Astrocyte (in vitro differentiated cells and primary cell): ENCODE measurements at regions not wholly inside any gene's neighbourhood (a gene's known extent, or its start where the extent isn't known, plus 50 kb on each side); places are given as distances from the start of the nearest gene placed in this dataset.

Experiments used
- DNase-seq: peaks from one replicate; pipeline ENCODE4 v3.0.0-alpha.2; 2010; ENCODE audit warnings: low read depth
- FAIRE-seq: peaks from 2 replicates; lab custom pipeline; 2011; peaks lifted over from hg19 to GRCh38; lab: Jason Lieb, UNC
- H2AFZ ChIP-seq: 2 replicates; pipeline ENCODE4 v1.6.0; 2012; ENCODE audit warnings: low read depth, low read length, inconsistent platforms
- H3K27ac ChIP-seq: 2 replicates; pipeline ENCODE4 v1.5.1; 2011; ENCODE audit warnings: low read depth, low read length, inconsistent platforms
- H3K27me3 ChIP-seq: 2 replicates; pipeline ENCODE4 v1.6.0; 2011; ENCODE audit warnings: low read length, inconsistent platforms; ENCODE audit not compliant: insufficient read depth
- H3K36me3 ChIP-seq: 2 replicates; pipeline ENCODE4 v1.5.1; 2011; ENCODE audit warnings: low read length, inconsistent platforms; ENCODE audit not compliant: insufficient read depth
- H3K4me1 ChIP-seq: 2 replicates; pipeline ENCODE4 v1.5.1; 2011; ENCODE audit warnings: low read length, inconsistent platforms; ENCODE audit not compliant: insufficient read depth
- H3K4me2 ChIP-seq: 2 replicates; pipeline ENCODE4 v1.6.0; 2012; ENCODE audit warnings: low read length, inconsistent platforms
- H3K4me3 ChIP-seq: 2 replicates; pipeline ENCODE4 v1.5.1; 2011; ENCODE audit warnings: low read depth, mild to moderate bottlenecking, low read length, inconsistent platforms; ENCODE audit not compliant: insufficient read depth
- H3K79me2 ChIP-seq: 2 replicates; pipeline ENCODE4 v1.6.0; 2012; ENCODE audit warnings: mild to moderate bottlenecking, low read length, inconsistent platforms; ENCODE audit not compliant: insufficient read depth
- H3K9ac ChIP-seq: 2 replicates; pipeline ENCODE4 v1.6.0; 2012; ENCODE audit warnings: mild to moderate bottlenecking, low read length, inconsistent platforms
- H3K9me3 ChIP-seq: 2 replicates; pipeline ENCODE4 v1.5.1; 2012; ENCODE audit warnings: low read depth, mild to moderate bottlenecking, low read length, inconsistent platforms; ENCODE audit not compliant: insufficient read depth
- H4K20me1 ChIP-seq: 2 replicates; pipeline ENCODE4 v1.6.0; 2012; ENCODE audit warnings: low read length, inconsistent platforms; ENCODE audit not compliant: insufficient read depth
- H3K27ac Mint-ChIP-seq: one replicate; pipeline ENCODE4 v1.8.0; 2021; ENCODE audit warnings: mild to moderate bottlenecking, mixed read lengths; ENCODE audit not compliant: unreplicated experiment
- H3K27me3 Mint-ChIP-seq: one replicate; pipeline ENCODE4 v1.8.0; 2021; ENCODE audit warnings: low read depth, mixed read lengths; ENCODE audit not compliant: unreplicated experiment
- H3K36me3 Mint-ChIP-seq: one replicate; pipeline ENCODE4 v1.8.0; 2021; ENCODE audit warnings: low read depth, mixed read lengths; ENCODE audit not compliant: unreplicated experiment
- H3K4me1 Mint-ChIP-seq: one replicate; pipeline ENCODE4 v1.8.0; 2021; ENCODE audit warnings: low read depth, mixed read lengths; ENCODE audit not compliant: unreplicated experiment
- H3K4me3 Mint-ChIP-seq: one replicate; pipeline ENCODE4 v1.8.0; 2021; ENCODE audit warnings: mild to moderate bottlenecking, moderate library complexity, mixed read lengths; ENCODE audit not compliant: unreplicated experiment
- H3K9me3 Mint-ChIP-seq: one replicate; pipeline ENCODE4 v1.8.0; 2021; ENCODE audit warnings: mild to moderate bottlenecking, mixed read lengths; ENCODE audit not compliant: unreplicated experiment
- EZH2 ChIP-seq: IDR thresholded peaks from 2 replicates; pipeline ENCODE4 v1.6.1; 2012; ENCODE audit warnings: mild to moderate bottlenecking, low read length, inconsistent platforms; ENCODE audit not compliant: insufficient read depth
- TF ChIP-seq, protein P1 (sequence below): IDR thresholded peaks from 2 replicates; pipeline ENCODE4 v1.5.1; 2011; ENCODE audit warnings: low read depth, mild to moderate bottlenecking, inconsistent platforms, low read length, moderate library complexity; ENCODE audit not compliant: insufficient read depth

DNA sequence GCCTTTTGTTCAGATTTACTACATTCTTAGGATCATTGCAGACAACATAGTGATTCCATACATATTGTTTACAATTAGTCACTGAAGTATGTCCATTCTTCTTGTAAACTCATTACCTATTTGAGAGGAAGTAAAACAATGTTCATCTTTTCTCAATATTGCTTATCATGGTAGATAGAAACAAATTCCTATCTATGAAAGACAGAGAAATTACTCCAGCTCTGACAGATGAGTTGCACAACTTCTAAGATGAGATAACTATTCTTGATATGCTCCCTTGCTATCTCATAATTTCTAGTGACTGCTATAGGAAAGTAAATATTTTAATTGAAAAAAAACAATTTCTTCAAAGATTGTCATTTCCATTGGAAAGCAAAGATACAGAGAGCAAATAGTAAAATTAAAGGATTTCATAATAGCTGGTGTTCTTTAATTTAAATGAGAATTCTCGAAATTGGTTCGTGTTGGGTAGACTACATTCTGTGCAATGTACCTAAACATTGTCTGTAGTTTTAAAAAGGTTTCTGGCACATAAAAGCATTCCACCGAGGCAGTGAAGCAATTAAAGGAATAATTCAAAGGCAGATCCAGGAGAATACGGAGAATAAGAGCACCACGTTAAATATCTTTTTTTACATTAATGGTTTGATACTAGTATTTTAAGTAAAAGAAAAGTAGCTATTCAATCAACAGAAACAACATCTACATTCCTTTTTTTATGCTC, 1029.1 kb upstream of the ACO1 start:
- Histone ChIP-seq H3K4me2 (no peak overlapping the region), H3K27ac (no peak overlapping the region), H3K4me3 (no peak overlapping the region), H3K27me3 (no peaks in the 10 kb centered on the region), H3K79me2 (no peaks in the 10 kb centered on the region), H3K36me3 (no peaks in the 10 kb centered on the region), H3K9me3 (no peaks in the 10 kb centered on the region), H4K20me1 (no peaks in the 10 kb centered on the region), H2AFZ (no peak overlapping the region), H3K4me1 (no peaks in the 10 kb centered on the region), H3K9ac (no peak overlapping the region)
- Mint-ChIP-seq H3K9me3 (no peaks in the 10 kb centered on the region), H3K4me1 (no peaks in the 10 kb centered on the region), H3K36me3 (no peaks in the 10 kb centered on the region), H3K4me3 (no peak overlapping the region), H3K27me3 (no peaks in the 10 kb centered on the region), H3K27ac (no peak overlapping the region)
- no peak for TF ChIP-seq EZH2
- TF ChIP-seq, protein P1, sequence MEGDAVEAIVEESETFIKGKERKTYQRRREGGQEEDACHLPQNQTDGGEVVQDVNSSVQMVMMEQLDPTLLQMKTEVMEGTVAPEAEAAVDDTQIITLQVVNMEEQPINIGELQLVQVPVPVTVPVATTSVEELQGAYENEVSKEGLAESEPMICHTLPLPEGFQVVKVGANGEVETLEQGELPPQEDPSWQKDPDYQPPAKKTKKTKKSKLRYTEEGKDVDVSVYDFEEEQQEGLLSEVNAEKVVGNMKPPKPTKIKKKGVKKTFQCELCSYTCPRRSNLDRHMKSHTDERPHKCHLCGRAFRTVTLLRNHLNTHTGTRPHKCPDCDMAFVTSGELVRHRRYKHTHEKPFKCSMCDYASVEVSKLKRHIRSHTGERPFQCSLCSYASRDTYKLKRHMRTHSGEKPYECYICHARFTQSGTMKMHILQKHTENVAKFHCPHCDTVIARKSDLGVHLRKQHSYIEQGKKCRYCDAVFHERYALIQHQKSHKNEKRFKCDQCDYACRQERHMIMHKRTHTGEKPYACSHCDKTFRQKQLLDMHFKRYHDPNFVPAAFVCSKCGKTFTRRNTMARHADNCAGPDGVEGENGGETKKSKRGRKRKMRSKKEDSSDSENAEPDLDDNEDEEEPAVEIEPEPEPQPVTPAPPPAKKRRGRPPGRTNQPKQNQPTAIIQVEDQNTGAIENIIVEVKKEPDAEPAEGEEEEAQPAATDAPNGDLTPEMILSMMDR = no peak
- DNase-seq = no peak
- no peak for FAIRE-seq

DNA sequence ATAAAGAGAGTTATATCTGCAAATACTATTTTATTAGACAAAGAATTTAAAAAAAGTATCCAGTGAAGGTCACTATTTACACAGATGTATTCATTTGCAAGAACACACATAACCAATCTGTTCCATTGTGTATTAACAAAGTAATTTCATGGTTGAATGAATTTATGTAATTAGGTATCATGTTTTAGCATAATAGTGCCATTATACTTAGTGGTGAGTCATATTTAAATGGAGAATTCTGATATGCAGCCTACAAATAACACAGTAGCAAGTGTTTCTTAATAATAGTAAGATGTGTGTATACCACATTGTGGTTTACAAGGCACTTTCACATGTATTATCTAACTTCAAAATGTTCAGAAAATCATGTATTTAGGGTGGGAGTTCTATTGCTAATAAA, 1028.5 kb upstream of the ACO1 start:
- Histone ChIP-seq H3K79me2 (no peaks in the 10 kb centered on the region), H3K27ac (no peak overlapping the region), H2AFZ (no peak overlapping the region), H3K9ac (no peak overlapping the region), H3K9me3 (no peaks in the 10 kb centered on the region), H3K4me2 (no peak overlapping the region), H3K4me1 (no peaks in the 10 kb centered on the region), H3K27me3 (no peaks in the 10 kb centered on the region), H3K36me3 (no peaks in the 10 kb centered on the region), H3K4me3 (no peak overlapping the region), H4K20me1 (no peaks in the 10 kb centered on the region)
- Mint-ChIP-seq H3K4me3 (no peak overlapping the region), H3K9me3 (no peaks in the 10 kb centered on the region), H3K27ac (no peak overlapping the region), H3K27me3 (no peaks in the 10 kb centered on the region), H3K4me1 (no peaks in the 10 kb centered on the region), H3K36me3 (no peaks in the 10 kb centered on the region)
- TF ChIP-seq, protein P1 = no peak
- FAIRE-seq (no peak), DNase-seq (no peak)

DNA sequence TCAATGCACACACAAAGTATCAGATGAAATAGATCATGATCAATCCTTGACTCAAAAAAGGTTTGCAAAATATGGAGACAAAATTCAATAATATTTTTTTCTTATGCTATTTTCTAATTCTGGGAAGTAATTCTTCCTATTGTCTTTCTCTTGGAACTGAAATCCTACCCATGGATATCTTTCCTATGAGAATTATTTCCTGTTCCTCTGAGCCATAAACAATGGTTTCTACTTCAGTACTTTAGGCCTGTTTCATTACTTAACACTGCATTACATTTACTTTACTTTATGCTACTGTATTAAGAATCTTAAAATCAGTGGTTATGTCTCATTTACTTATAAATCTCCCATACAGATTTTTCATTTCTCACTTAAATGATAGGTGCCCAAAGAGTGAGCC, 1025.4 kb upstream of the ACO1 start:
- no peaks in the 10 kb centered on the region for H4K20me1 ChIP-seq
- Mint-ChIP-seq H3K9me3 (no peaks in the 10 kb centered on the region), H3K27me3 (no peaks in the 10 kb centered on the region), H3K36me3 (no peaks in the 10 kb centered on the region), H3K4me3 (no peak overlapping the region), H3K27ac (no peak overlapping the region), H3K4me1 (no peaks in the 10 kb centered on the region)
- no peaks in the 10 kb centered on the region for H3K27me3 ChIP-seq
- no peak overlapping the region for H2AFZ ChIP-seq
- H3K4me3 ChIP-seq = no peak overlapping the region
- no peaks in the 10 kb centered on the region for H3K4me1 ChIP-seq
- no peaks in the 10 kb centered on the region for H3K36me3 ChIP-seq
- TF ChIP-seq, protein P1 = no peak
- no peak for TF ChIP-seq EZH2
- no peak overlapping the region for H3K9ac ChIP-seq
- H3K79me2 ChIP-seq = no peaks in the 10 kb centered on the region
- H3K9me3 ChIP-seq = no peaks in the 10 kb centered on the region
- no peak overlapping the region for H3K4me2 ChIP-seq
- no peak for DNase-seq
- FAIRE-seq = no peak
- H3K27ac ChIP-seq = no peak overlapping the region
